K562 (cell line): ENCODE measurements at regions not wholly inside any gene's neighbourhood (a gene's known extent, or its start where the extent isn't known, plus 50 kb on each side); places are given as distances from the start of the nearest gene placed in this dataset.

ENCODE experiments used
- ATAC-seq: fragments of 200-7000 bp; cut with Tn5 transposase; 3 replicates; pipeline ENCODE4 v1.9.1; 2020; ENCODE audit warnings: moderate library complexity
- BruUV-seq: library from RNA; stranded (reverse); fragments of 400-500 nt; replicated peaks from 2 replicates; lab custom pipeline; 2021; lab: Mats Ljungman, UMichigan
- CTCF ChIA-PET: fragments of 300-600 bp; formaldehyde crosslinking; extraction: SDS; loops from one replicate; lab custom pipeline; 2021; ENCODE audit warnings: low intra/inter-chr PET ratio; lab: Yijun Ruan, JAX
- POLR2A ChIA-PET: fragments of 300-600, 350-650 bp; sonication (Branson Sonifier 250); formaldehyde crosslinking; extraction: SDS; loops from one replicate; lab custom pipeline; 2021; ENCODE audit warnings: antibody characterized with exemption, inconsistent platforms; lab: Yijun Ruan, JAX
- DNase-seq, 4 experiments: peaks; one replicate each; pipeline versions ENCODE4 v3.0.0 to v3.0.0-alpha.2; 2011 to 2018; ENCODE audit warnings: low spot score in 3 of 4, mixed read lengths in 3 of 4; ENCODE audit errors: extremely low read depth in 1 of 4
- FAIRE-seq: peaks from 2 replicates; lab custom pipeline; 2011; peaks lifted over from hg19 to GRCh38; lab: Jason Lieb, UNC
- H2AFZ ChIP-seq: 2 replicates; pipeline ENCODE4 v1.6.0; 2011; ENCODE audit warnings: low read depth, low read length, control low read depth, inconsistent platforms
- H3K27ac ChIP-seq: fragments of 200-600 bp; 3 replicates; pipeline ENCODE4 v1.8.0; 2011; ENCODE audit warnings: low read depth, mild to moderate bottlenecking, control low read depth, inconsistent platforms, low read length, moderate library complexity, mixed read lengths; ENCODE audit errors: extremely low read depth
- H3K27me3 ChIP-seq, 2 experiments: fragments of 300-600 bp in 1 of 2; 2 replicates in 1 of 2; 3 replicates in 1 of 2; pipeline versions ENCODE4 v1.6.0 to v1.8.0; 2011; ENCODE audit warnings: inconsistent platforms in 2 of 2, low read length in 2 of 2, mild to moderate bottlenecking in 1 of 2, mixed read lengths in 1 of 2, moderate library complexity in 1 of 2; ENCODE audit not compliant: control insufficient read depth in 2 of 2, insufficient read depth in 2 of 2
- H3K36me3 ChIP-seq: fragments of 300-600 bp; 3 replicates; pipeline ENCODE4 v1.8.0; 2011; ENCODE audit warnings: mild to moderate bottlenecking, low read length, inconsistent platforms; ENCODE audit not compliant: control insufficient read depth, insufficient read depth
- H3K4me1 ChIP-seq, 2 experiments: fragments of 200-600 bp in 1 of 2; replicated peaks in 1 of 2; 2 replicates in 1 of 2; 3 replicates in 1 of 2; pipeline versions ENCODE4 v1.5.1 to v1.8.0; 2011; ENCODE audit warnings: inconsistent platforms in 2 of 2, low read length in 2 of 2, mild to moderate bottlenecking in 1 of 2, mixed read lengths in 1 of 2, moderate library complexity in 1 of 2; ENCODE audit not compliant: control insufficient read depth in 2 of 2, insufficient read depth in 2 of 2
- H3K4me2 ChIP-seq: 2 replicates; pipeline ENCODE4 v1.6.1; 2011; ENCODE audit warnings: low read length, control low read depth, inconsistent platforms, mixed read lengths; ENCODE audit not compliant: insufficient read depth
- H3K4me3 ChIP-seq: fragments of 200-600 bp; sonication (generic), shearing (Covaris generic); 2 replicates; pipeline ENCODE4 v1.5.1; 2016; ENCODE audit warnings: control low read depth, inconsistent platforms
- H3K79me2 ChIP-seq: fragments of 200-600 bp; 3 replicates; pipeline ENCODE4 v1.8.0; 2011; ENCODE audit warnings: low read length, inconsistent platforms; ENCODE audit not compliant: control insufficient read depth, insufficient read depth
- H3K9ac ChIP-seq, 2 experiments: 2 replicates each; pipeline versions ENCODE4 v1.6.0 to v1.6.1; 2011; ENCODE audit warnings: low read depth in 2 of 2, low read length in 2 of 2, control low read depth in 1 of 2, inconsistent platforms in 1 of 2, mild to moderate bottlenecking in 1 of 2, mixed read lengths in 1 of 2; ENCODE audit not compliant: insufficient read depth in 1 of 2
- H3K9me1 ChIP-seq: one replicate; pipeline ENCODE4 v1.6.0; 2011; ENCODE audit warnings: inconsistent platforms, mild to moderate bottlenecking, low read length, moderate library complexity; ENCODE audit not compliant: control insufficient read depth, insufficient read depth
- H3K9me3 ChIP-seq: replicated peaks from 2 replicates; pipeline ENCODE4 v1.5.1; 2011; ENCODE audit warnings: low read depth, low read length, inconsistent platforms; ENCODE audit not compliant: control insufficient read depth, insufficient read depth
- H4K20me1 ChIP-seq: replicated peaks from 2 replicates; pipeline ENCODE4 v1.6.1; 2011; ENCODE audit warnings: low read length, inconsistent platforms, mixed read lengths; ENCODE audit not compliant: control insufficient read depth, insufficient read depth
- ARID3B ChIP-seq: fragments of 250-450 bp; sonication (Bioruptor Pico); IDR thresholded peaks from 2 replicates; pipeline ENCODE4 v1.4.0; 2020; ENCODE audit warnings: borderline replicate concordance
- ATF1 ChIP-seq, 2 experiments: fragments of 450-650 bp in 1 of 2; IDR thresholded peaks; 2 replicates each; pipeline ENCODE4 v1.6.1; 2016; ENCODE audit warnings: missing compliant biosample characterization in 1 of 2, missing genetic modification characterization in 1 of 2
- E2F6 ChIP-seq, 2 experiments: IDR thresholded peaks; 2 replicates each; pipeline ENCODE4 v1.6.1; 2011; ENCODE audit warnings: borderline replicate concordance in 1 of 2, control low read depth in 1 of 2, low read depth in 1 of 2, low read length in 1 of 2, mild to moderate bottlenecking in 1 of 2, mixed read lengths in 1 of 2, moderate library complexity in 1 of 2; ENCODE audit not compliant: insufficient read depth in 1 of 2, insufficient read length in 1 of 2, poor library complexity in 1 of 2, severe bottlenecking in 1 of 2; ENCODE audit errors: extremely low read depth in 1 of 2
- ELF2 ChIP-seq: fragments of 250-450 bp; sonication (Bioruptor Pico); IDR thresholded peaks from 2 replicates; pipeline ENCODE4 v1.5.0; 2021; ENCODE audit warnings: mild to moderate bottlenecking
- KAT8 ChIP-seq: fragments of 450-650 bp; IDR thresholded peaks from 2 replicates; pipeline ENCODE4 v1.6.1; 2016; ENCODE audit warnings: low read depth, mild to moderate bottlenecking
- MYC ChIP-seq, 2 experiments: fragments of 250-450 bp in 1 of 2; sonication (Bioruptor Pico) in 1 of 2; IDR thresholded peaks; 2 replicates each; pipeline versions ENCODE4 v1.5.1 to v1.6.1; 2012 to 2021; ENCODE audit warnings: low read depth in 2 of 2, borderline replicate concordance in 1 of 2, improper control_type of control experiment in 1 of 2, low read length in 1 of 2, mild to moderate bottlenecking in 1 of 2, moderate library complexity in 1 of 2
- NR0B1 ChIP-seq: fragments of 450-650 bp; IDR thresholded peaks from one replicate; pipeline ENCODE4 v1.6.1; 2018; ENCODE audit warnings: mild to moderate bottlenecking, moderate library complexity; ENCODE audit not compliant: partially characterized antibody
- PTRF ChIP-seq: fragments of 450-650 bp; IDR thresholded peaks from 2 replicates; pipeline ENCODE4 v1.6.1; 2016; ENCODE audit warnings: mild to moderate bottlenecking, missing genetic modification characterization, missing compliant biosample characterization
- RBM22 ChIP-seq: fragments of 200-400 bp; formaldehyde crosslinking; IDR thresholded peaks from 2 replicates; pipeline ENCODE4 v1.6.1; 2018; ENCODE audit warnings: low read length, low read depth; ENCODE audit not compliant: poor library complexity, severe bottlenecking
- THAP12 ChIP-seq: fragments of 250-450 bp; sonication (Bioruptor Pico); IDR thresholded peaks from 2 replicates; pipeline ENCODE4 v1.9.0; 2021; ENCODE audit warnings: mild to moderate bottlenecking, inconsistent platforms
- ZNF445 ChIP-seq: fragments of 250-450 bp; sonication (Bioruptor Pico); IDR thresholded peaks from 2 replicates; pipeline ENCODE4 v1.4.0; 2020; ENCODE audit warnings: low read depth, mild to moderate bottlenecking, moderate library complexity
- ZSCAN29 ChIP-seq: fragments of 450-650 bp; IDR thresholded peaks from 2 replicates; pipeline ENCODE4 v1.6.1; 2017
- WGBS: fragments of 100-300 bp; shearing (Covaris generic); methylation state at CpG from one replicate; pipeline ENCODE4 v1.1.6; 2016; ENCODE audit warnings: low coverage, mixed read lengths; ENCODE audit not compliant: insufficient coverage; ENCODE audit errors: missing lambda C conversion rate; 5-methylcytosine and 5-hydroxymethylcytosine counted together
- in situ Hi-C: fragments of 300-500 bp; cut with MboI; formaldehyde crosslinking; loops from 4 replicates; pipeline ENCODE4 v1.15.0; 2018; ENCODE audit warnings: inconsistent platforms, mixed read lengths
- intact Hi-C: fragments of 100-400 bp; cut with micrococcal nuclease; formaldehyde crosslinking; loops from 2 replicates; pipeline ENCODE4 v1.14.2; 2022

- no TSS peak for BruUV-seq
- ChIA-PET CTCF (no interaction called here), POLR2A (no interaction called here)
- no peaks in the 10 kb centered on the region for H3K4me1 ChIP-seq
- intact Hi-C loops (no loop called here), in situ Hi-C loops (no loop called here)
- no peak overlapping the region for H3K4me2 ChIP-seq
- DNase-seq (no peak), ATAC-seq (no peak), FAIRE-seq (no peak)
- no peak overlapping the region for H3K4me3 ChIP-seq
- WGBS: 0% methylated on average over 3 of the region's 3 CpGs
- no peaks in the 10 kb centered on the region for H3K79me2 ChIP-seq
- no peak overlapping the region for H3K27ac ChIP-seq
- no peaks in the 10 kb centered on the region for H3K9me3 ChIP-seq
- no peak overlapping the region for H2AFZ ChIP-seq
- H3K9me1 ChIP-seq: no peaks in the 10 kb centered on the region
- H3K27me3 ChIP-seq: no peaks in the 10 kb centered on the region
- no peak overlapping the region for H3K9ac ChIP-seq
- no peaks in the 10 kb centered on the region for H3K36me3 ChIP-seq
- H4K20me1 ChIP-seq: no peaks in the 10 kb centered on the region
- TF ChIP-seq ZSCAN29: no peak
- no peak for TF ChIP-seq ZNF445 (CRISPR knock-in tag)
- TF ChIP-seq ELF2 (CRISPR knock-in tag): no peak
- no peak for TF ChIP-seq THAP12 (CRISPR knock-in tag)
- no peak for TF ChIP-seq MYC (IDR thresholded peaks at IDR 0.05; ENCODE audit: low read depth, low read length)
- TF ChIP-seq MYC (CRISPR knock-in tag; IDR thresholded peaks at IDR 0.05; ENCODE audit: borderline replicate concordance, low read depth): no peak
- no peak for TF ChIP-seq NR0B1
- TF ChIP-seq KAT8: no peak
- TF ChIP-seq E2F6 (IDR thresholded peaks at IDR 0.05; ENCODE audit: borderline replicate concordance in 1 of 2, extremely low read depth in 1 of 2, insufficient read depth in 1 of 2, insufficient read length in 1 of 2, low read depth in 1 of 2, low read length in 1 of 2, poor library complexity in 1 of 2, severe bottlenecking in 1 of 2): no peak
- no peak for TF ChIP-seq PTRF (tag)
- TF ChIP-seq ARID3B (CRISPR knock-in tag): no peak
- TF ChIP-seq ATF1 (CRISPR knock-in tag; IDR thresholded peaks at IDR 0.05): no peak
- no peak for TF ChIP-seq ATF1 (tag; IDR thresholded peaks at IDR 0.05)
- TF ChIP-seq RBM22: no peak
These were observed 1808.9 kb upstream of the TENM3 start for GRCh38 chr4:180434131-180434895.
